ENCODE measurements at regions not wholly inside any gene's neighbourhood (a gene's known extent, or its start where the extent isn't known, plus 50 kb on each side); places are given as distances from the start of the nearest gene placed in this dataset.

DNA sequence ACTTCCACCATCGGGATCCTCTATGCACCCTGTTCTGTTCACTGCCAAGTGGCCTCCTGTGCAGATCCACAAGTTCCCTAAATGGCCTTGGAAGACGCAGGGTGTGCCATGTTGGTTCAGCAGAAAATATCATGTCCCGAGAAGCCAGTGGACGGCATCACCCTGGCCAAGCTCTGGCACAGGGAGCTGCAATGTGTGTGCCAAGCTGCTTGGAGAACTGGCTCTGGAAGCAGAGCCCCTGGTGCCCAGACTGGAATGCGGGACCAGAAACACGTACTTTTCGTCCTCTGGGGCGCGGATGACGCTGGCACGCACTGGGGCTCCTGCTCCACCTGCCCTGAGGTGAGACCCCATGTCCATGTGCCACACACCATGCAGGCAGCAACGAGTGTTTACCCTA is 124.7 kb upstream of the CARD11 start:
- TF ChIP-seq, protein P1, sequence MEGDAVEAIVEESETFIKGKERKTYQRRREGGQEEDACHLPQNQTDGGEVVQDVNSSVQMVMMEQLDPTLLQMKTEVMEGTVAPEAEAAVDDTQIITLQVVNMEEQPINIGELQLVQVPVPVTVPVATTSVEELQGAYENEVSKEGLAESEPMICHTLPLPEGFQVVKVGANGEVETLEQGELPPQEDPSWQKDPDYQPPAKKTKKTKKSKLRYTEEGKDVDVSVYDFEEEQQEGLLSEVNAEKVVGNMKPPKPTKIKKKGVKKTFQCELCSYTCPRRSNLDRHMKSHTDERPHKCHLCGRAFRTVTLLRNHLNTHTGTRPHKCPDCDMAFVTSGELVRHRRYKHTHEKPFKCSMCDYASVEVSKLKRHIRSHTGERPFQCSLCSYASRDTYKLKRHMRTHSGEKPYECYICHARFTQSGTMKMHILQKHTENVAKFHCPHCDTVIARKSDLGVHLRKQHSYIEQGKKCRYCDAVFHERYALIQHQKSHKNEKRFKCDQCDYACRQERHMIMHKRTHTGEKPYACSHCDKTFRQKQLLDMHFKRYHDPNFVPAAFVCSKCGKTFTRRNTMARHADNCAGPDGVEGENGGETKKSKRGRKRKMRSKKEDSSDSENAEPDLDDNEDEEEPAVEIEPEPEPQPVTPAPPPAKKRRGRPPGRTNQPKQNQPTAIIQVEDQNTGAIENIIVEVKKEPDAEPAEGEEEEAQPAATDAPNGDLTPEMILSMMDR (optimal IDR thresholded peaks at IDR 0.05 in 1 of 3, IDR thresholded peaks at IDR 0.05 in 1 of 3, conservative IDR thresholded peaks at IDR 0.05 in 1 of 3; ENCODE audit: extremely low read depth in 1 of 3, insufficient read depth in 2 of 3, low read length in 3 of 3): no peak
- no peak for TF ChIP-seq EZH2 (IDR thresholded peaks at IDR 0.05; ENCODE audit: low read length)
- Histone ChIP-seq H3K4me1 (ENCODE audit: control insufficient read depth, extremely low read depth, insufficient read depth, low read length) (no peaks in the 10 kb centered on the region), H3K27me3 (ENCODE audit: control insufficient read depth, extremely low read depth, insufficient read depth, low read length) (peaks cover 1% of the 10 kb centered on the region), H3K79me2 (ENCODE audit: control insufficient read depth, insufficient read depth, low read length) (no peaks in the 10 kb centered on the region), H3K4me2 (ENCODE audit: control insufficient read depth, extremely low read depth, insufficient read depth, low read depth, low read length) (no peak overlapping the region), H3K9me3 (ENCODE audit: control insufficient read depth, low read depth, low read length) (no peaks in the 10 kb centered on the region), H3K9me1 (ENCODE audit: control insufficient read depth, extremely low read depth, insufficient read depth, low read length) (no peaks in the 10 kb centered on the region), H2AFZ (ENCODE audit: control insufficient read depth, low read length) (no peak overlapping the region), H3K27ac (ENCODE audit: control insufficient read depth, insufficient read depth, low read length) (no peak overlapping the region), H3K4me3 (ENCODE audit: control insufficient read depth in 2 of 3, extremely low read depth in 1 of 3, insufficient read depth in 2 of 3, low read depth in 1 of 3, low read length in 3 of 3) (no peak overlapping the region), H3K9ac (ENCODE audit: control insufficient read depth, extremely low read depth, insufficient read depth, low read length) (no peak overlapping the region), H3K36me3 (ENCODE audit: control insufficient read depth in 2 of 2, extremely low read depth in 1 of 2, insufficient read depth in 2 of 2, low read length in 2 of 2) (no peaks in the 10 kb centered on the region), H4K20me1 (ENCODE audit: control insufficient read depth, extremely low read depth, insufficient read depth, low read length) (no peaks in the 10 kb centered on the region)
- dilution Hi-C loops (cut with MboI; ENCODE audit: extremely low pct_ligation_motif_present, low sequenced_read_pairs): no loop called here
- DNase-seq (ENCODE audit: low read depth, low spot score): no peak
- no peak for FAIRE-seq

DNA sequence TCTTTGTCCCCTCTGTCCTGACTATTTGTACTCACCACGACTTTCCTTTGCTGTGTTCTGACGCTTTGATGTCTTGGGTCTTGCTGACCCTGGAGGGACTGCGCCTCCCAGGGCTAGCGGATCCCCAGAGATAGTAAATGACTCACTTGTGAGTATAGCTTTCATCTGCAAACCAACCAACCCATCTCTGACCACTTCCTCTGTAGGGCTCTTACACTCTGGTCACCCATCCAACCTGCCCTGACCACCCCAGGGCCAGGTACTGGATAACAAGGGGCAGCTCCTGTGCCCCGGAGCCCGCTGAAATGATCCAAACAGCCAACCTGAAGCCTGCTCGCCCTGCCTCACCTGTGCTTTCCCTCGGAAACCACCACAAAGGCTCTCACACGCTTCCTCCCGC is 125.2 kb upstream of the CARD11 start:
- Histone ChIP-seq H3K9me1 (ENCODE audit: control insufficient read depth, extremely low read depth, insufficient read depth, low read length) (no peaks in the 10 kb centered on the region), H2AFZ (ENCODE audit: control insufficient read depth, low read length) (no peak overlapping the region), H3K4me3 (ENCODE audit: control insufficient read depth in 2 of 3, extremely low read depth in 1 of 3, insufficient read depth in 2 of 3, low read depth in 1 of 3, low read length in 3 of 3) (no peak overlapping the region), H3K79me2 (ENCODE audit: control insufficient read depth, insufficient read depth, low read length) (no peaks in the 10 kb centered on the region), H4K20me1 (ENCODE audit: control insufficient read depth, extremely low read depth, insufficient read depth, low read length) (no peaks in the 10 kb centered on the region), H3K9me3 (ENCODE audit: control insufficient read depth, low read depth, low read length) (no peaks in the 10 kb centered on the region), H3K4me2 (ENCODE audit: control insufficient read depth, extremely low read depth, insufficient read depth, low read depth, low read length) (no peak overlapping the region), H3K9ac (ENCODE audit: control insufficient read depth, extremely low read depth, insufficient read depth, low read length) (no peak overlapping the region), H3K27ac (ENCODE audit: control insufficient read depth, insufficient read depth, low read length) (no peak overlapping the region), H3K4me1 (ENCODE audit: control insufficient read depth, extremely low read depth, insufficient read depth, low read length) (no peaks in the 10 kb centered on the region), H3K27me3 (ENCODE audit: control insufficient read depth, extremely low read depth, insufficient read depth, low read length) (no peaks in the 10 kb centered on the region), H3K36me3 (ENCODE audit: control insufficient read depth in 2 of 2, extremely low read depth in 1 of 2, insufficient read depth in 2 of 2, low read length in 2 of 2) (no peaks in the 10 kb centered on the region)
- no peak for DNase-seq (ENCODE audit: low read depth, low spot score)
- no peak for TF ChIP-seq EZH2 (IDR thresholded peaks at IDR 0.05; ENCODE audit: low read length)
- TF ChIP-seq, protein P1 (optimal IDR thresholded peaks at IDR 0.05 in 1 of 3, IDR thresholded peaks at IDR 0.05 in 1 of 3, conservative IDR thresholded peaks at IDR 0.05 in 1 of 3; ENCODE audit: extremely low read depth in 1 of 3, insufficient read depth in 2 of 3, low read length in 3 of 3): no peak
- dilution Hi-C loops (cut with MboI; ENCODE audit: extremely low pct_ligation_motif_present, low sequenced_read_pairs): no loop called here
- no peak for FAIRE-seq

Data from keratinocyte (primary cell).